Daoy (cell line): ENCODE measurements at regions not wholly inside any gene's neighbourhood (a gene's known extent, or its start where the extent isn't known, plus 50 kb on each side); places are given as distances from the start of the nearest gene placed in this dataset.

Experiments used
- DNase-seq: peaks from one replicate; pipeline ENCODE4 v3.0.0-alpha.2; 2015; ENCODE audit warnings: low read depth

DNA sequence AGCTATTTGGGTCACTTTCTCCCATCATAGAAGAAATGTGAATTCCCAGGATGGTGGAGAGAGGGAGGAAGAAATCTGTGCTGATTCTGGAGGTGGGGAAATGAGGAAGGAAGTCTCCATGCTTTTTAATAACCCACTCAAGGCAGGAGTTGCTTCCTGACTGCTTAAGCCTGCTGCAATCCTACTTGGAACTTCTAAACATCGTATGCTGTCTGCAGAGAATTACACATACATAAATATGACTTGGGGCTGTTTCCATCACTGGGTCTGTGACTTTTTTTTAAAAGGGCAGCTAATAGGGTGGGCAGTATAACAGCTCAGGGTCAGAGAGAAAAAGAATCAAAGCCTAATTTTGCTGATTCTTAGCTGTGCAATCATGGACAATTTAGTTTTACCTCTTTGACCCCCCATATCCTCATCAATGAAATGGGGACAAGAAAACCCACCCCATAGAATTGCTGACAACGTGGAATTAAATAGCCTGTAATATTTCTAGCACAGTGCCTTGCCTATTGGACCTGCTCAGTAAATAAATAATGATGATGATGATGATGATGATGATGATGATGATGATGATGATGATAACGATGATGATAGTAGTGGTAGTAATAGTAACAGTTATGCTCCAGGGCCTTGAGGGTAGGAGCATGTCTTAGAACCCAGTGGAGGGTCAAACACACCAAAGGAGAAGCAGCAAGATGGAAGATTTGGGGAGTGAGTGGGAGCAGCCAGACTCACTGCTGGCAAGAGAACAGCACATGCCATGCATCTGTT, 166.7 kb upstream of the LRFN2 start:
- no peak for DNase-seq

GRCh38 chr6:40753048-40753447, 165.9 kb upstream of the LRFN2 start:
- no peak for DNase-seq

DNA sequence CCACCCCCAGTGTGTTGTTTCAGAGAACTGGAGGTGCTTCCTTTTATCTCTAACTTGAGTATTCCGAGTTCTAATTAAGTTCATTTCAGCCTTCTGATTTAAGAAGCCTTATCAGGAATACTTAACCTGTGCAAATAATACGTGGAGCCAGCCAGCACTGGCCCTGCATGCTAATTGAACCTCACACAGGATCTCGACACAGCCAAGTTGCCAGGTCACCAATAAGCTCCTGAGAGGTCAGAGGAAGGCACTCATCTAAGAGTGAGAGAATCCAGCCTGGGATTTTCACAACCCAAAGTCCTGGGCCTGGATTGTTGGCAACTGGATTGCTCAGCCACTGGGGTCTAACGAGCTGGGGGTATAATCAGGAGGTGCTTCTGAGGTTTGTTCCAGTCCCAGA, 157.7 kb upstream of the LRFN2 start:
- DNase-seq = no peak

- no peak for DNase-seq
Measured at GRCh38 chr6:40743690-40744446, 156.7 kb upstream of the LRFN2 start.

- no peak for DNase-seq
Measured at GRCh38 chr6:40743226-40743625, 156.1 kb upstream of the LRFN2 start.

GRCh38 chr6:40740518-40740917, 153.4 kb upstream of the LRFN2 start:
- DNase-seq = no peak

DNA sequence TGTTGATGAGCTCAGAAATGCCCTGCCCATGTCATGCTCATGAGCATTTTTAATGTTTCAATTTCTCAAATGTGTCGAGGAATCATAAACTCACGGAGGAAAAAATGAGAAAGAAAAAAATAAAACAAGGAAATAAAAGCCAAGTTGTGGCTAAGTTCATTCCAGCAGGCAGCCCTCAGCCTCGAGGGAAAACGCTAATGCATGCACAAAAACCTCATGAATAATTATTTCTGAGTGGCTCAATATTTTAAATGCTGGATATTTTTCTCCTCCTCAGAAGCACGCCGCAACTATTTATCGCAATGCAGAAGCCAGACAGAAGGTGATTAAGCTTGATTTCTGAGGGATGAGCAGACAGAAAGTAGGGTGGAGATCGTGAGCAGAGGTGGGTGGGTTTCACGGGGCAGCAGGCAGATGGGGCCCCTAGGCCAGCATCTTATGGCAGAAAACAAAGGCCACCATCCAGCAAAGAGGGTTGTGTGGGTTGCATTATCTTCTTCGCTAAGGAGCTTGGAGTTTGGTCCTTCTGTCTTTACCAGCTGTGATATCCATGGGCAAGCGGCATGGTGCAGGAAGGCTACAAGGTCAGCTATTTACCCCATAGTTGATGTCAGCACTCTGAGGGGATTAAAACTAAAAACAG, 151.5 kb upstream of the LRFN2 start:
- DNase-seq = no peak

- DNase-seq = no peak
Measured at GRCh38 chr6:40735521-40735920, 148.4 kb upstream of the LRFN2 start.

- DNase-seq = no peak
Measured at GRCh38 chr6:40735121-40735520, 148.0 kb upstream of the LRFN2 start.

GRCh38 chr6:40734607-40735006, 147.4 kb upstream of the LRFN2 start:
- DNase-seq = no peak

DNA sequence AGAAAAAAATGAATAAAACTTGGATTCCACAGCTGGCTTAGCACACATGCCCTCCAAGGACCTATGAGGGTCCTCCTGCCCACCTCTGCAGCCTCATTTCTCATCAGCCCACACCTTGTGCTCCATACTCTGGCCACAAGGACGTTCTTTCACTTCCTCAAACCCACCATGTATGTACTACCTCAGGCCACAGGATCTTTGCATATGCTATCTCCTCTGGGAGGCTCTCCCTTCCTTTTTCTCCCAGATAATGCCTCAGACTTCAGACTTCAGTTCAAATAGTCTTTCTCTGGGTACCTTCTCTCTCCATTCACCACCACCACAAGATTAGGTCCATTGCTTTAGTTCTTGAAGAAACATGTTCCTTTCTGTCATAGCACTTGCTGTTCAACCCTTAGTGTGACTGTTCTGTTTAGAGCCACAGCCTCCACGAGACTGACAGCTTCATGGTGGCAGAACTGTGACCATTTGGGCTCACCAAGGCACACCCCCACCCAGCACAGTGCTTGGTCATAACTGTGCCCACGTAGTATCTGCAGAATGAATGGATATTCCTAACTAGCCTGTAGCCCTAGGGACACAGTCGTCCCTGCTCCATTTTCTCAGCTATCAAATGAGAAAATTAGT, 146.7 kb upstream of the LRFN2 start:
- no peak for DNase-seq

DNA sequence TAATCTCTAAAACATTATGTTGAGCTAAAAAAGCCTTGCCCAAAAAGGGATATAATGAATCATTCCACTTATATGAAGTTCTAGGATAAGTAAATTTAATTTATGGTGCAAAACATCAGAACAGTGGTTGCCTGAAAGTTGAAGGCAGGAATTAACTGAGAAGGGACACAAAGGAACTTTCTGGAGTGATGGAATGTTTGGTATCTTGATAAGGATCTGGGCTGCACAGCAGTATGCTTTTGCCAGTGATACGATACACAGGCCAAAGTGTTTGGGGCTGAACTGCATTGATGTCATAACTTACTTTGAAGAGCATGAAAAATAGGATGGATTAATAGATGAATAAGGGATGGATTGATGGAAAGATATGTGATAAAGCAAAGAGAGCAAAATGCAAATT, 146.1 kb upstream of the LRFN2 start:
- DNase-seq = no peak

GRCh38 chr6:40732878-40733277, 145.7 kb upstream of the LRFN2 start:
- no peak for DNase-seq

GRCh38 chr6:40728643-40729042, 141.5 kb upstream of the LRFN2 start:
- no peak for DNase-seq

GRCh38 chr6:40727271-40727670, 140.1 kb upstream of the LRFN2 start:
- no peak for DNase-seq

- DNase-seq = no peak
Measured at GRCh38 chr6:40726853-40727252, 139.7 kb upstream of the LRFN2 start.

GRCh38 chr6:40725390-40725789, 138.2 kb upstream of the LRFN2 start:
- DNase-seq = no peak

DNA sequence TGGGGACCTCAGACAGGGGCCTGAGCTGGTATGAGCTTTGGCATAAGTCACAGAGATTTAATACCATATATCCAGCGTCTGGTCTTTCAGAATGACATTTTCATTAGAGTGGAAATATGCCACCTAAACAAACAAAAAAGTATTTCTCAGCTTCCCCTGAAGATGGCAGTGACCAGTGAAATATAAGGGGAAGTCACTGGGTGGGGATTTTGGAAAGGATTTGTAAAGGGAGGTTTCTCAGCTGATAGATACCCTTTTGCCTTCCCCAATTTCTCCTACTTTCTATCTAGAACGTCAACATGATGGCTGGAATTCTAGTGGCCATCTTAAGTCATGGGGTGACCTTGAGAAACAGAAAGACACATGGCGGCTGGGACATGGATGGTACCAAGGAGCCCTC, 137.7 kb upstream of the LRFN2 start:
- no peak for DNase-seq

- peak; percentile 24 for DNase-seq
Measured at GRCh38 chr6:40723967-40724366, 136.8 kb upstream of the LRFN2 start.

DNA sequence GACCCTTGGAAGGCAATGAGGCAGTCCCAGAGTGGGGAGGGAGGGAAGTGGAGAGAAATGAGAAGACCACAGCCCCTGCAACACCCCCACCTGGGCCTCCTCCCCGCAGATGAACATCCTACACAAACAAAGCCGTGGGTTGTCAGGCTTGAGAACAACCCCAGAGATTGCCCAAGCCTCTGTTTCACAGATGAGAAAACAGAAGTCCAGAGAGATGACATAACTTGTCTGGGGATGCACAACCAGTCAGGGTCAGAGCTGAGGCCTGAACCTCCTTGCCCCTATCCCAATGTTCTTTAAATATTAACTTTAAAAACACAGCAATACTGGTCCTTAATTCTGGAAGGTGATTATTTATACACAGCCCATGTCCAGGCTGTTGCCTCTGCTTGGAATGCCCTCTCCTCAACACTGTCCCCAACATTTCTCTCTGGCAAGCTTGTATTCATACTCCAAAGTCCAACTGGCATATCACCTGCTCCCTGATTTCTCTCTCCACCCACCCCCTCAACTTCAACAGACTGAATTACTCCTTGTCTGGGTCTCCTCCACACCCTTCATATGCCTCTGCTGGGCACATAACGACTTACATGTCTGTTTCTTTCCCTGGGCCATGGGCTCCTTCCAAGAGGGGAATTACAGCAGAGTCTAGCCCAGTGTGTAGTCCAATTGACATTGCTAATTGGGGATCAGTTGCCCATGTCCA, 135.5 kb upstream of the LRFN2 start:
- DNase-seq = no peak

GRCh38 chr6:40722091-40722490, 134.9 kb upstream of the LRFN2 start:
- DNase-seq = no peak
